ENCODE measurements at regions not wholly inside any gene's neighbourhood (a gene's known extent, or its start where the extent isn't known, plus 50 kb on each side); places are given as distances from the start of the nearest gene placed in this dataset.
"Not testable (repeated sequence)": the region's sequence is repeated elsewhere in the genome, so short reads cannot be mapped to it uniquely, and the experiment has no call there.

DNA sequence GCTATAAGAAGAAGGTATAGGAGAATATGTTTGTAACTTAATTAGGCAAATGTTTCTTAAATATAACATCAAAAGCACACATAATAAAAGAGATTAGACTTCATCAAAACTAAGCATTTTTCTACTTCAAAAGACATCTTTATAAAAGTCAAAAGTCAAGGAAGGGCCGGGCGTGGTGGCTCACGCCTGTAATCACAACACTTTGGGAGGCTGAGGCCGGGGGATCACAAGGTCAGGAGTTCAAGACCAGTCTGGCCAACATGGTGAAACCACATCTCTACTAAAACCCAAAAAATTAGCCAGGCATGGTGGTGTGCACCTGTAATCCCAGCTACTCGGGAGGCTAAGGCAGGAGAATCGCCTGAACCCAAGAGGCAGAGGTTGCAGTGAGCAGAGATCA, 951.0 kb upstream of the C9orf72 start:
- not testable (repeated sequence) for DNase-seq

DNA sequence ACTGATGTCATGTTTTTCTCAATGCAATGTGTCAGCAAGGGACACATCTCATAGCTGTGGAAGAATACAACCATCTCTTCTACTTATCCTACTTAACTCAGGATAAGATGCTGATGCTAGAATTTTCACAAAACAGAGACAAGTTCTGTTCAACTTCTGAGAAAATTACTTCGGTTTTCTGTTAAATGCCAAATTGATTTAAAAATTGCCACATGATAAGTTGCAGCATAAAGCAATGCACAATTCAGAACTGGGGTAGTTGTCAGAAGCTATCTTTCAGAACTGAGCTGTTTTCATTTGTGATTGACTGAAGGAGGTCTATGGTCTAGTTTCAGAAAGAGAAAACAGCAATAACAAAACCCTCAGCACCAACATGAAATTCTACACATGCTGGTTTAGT, 954.8 kb upstream of the C9orf72 start:
- DNase-seq, result no peak

DNA sequence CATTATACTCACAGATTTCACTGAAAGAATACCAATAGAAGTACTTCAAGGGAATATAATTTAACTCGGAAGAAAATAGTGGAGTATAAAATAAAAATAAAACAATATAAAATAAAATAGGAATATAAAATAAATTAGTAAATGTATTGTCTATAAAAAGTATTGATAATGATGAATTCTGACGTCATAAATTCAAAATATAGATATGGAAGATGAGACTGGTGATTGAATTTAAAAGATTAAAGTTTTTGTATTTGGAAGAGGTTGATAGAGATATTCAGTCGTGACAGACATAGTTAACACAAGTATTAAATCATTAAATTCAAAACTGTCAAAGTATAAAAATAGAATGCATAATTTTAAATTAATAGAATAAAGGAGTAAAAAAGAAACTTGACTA, 964.9 kb upstream of the C9orf72 start:
- no peak for DNase-seq

DNA sequence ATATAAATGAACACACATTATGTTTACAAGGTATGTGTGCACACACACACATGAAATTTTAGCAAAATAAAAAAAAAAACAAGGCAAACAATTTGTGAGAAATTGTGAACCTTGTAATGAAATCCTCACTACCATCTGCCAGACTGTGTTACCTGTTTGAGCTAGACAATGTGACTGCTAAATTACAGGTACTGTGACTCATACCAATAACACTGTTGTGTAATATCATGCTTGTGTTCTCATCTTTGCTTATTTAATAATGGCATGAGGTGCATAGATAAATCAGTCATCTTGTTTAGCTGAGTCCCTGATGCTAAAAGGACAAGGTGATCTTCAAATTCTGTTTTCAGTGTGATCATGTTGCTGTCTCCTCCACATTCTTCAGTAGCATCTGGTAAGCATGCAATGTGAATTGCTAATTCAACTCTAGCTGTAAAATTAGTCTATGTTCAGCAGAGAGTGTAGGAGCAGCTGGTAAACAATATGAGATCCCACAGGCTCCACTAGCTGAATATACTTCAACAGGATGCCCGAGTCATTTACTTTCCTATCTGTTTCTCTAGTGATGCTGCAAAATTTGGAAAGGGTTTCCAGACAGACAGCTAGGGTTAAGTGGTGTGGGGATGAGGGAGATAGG, 966.3 kb upstream of the C9orf72 start:
- DNase-seq, result no peak

DNA sequence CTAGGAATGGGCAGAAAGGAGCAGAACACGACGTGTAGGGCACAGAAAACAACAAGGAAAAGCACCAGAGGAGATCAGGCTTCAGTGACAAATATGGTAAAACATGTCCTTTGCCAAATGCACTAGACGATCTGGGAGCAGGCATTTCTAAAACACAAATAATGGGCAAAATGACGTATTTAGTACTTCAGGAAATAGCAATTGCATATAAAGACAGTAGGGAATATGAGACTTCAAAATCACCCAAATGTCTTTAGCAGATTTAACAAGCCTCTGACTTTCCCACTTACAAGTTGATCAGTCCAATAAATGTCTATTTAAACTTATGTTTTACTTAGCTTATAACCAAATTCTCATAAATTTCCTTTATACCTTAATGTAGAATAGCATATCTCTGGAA, 969.6 kb upstream of the C9orf72 start:
- no peak for DNase-seq

DNA sequence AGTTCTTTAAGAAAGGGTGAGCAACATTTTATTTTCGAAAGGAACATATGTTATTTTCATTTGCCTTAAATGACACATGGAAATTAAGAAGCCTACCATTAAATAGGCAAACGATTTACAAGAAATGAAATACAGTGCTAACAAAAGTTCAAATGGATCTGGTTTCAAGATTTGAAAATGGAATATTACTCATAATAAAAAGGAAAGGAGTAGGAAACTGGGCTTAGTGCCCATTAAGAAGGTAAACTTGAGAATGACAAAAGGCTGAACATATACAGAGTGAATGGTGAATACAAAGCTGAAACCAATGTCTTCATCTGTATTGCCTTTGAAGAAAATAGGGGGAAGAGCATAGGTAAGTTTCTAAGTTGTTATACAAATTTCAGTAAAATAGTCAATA, 974.2 kb upstream of the C9orf72 start:
- DNase-seq, result no peak

DNA sequence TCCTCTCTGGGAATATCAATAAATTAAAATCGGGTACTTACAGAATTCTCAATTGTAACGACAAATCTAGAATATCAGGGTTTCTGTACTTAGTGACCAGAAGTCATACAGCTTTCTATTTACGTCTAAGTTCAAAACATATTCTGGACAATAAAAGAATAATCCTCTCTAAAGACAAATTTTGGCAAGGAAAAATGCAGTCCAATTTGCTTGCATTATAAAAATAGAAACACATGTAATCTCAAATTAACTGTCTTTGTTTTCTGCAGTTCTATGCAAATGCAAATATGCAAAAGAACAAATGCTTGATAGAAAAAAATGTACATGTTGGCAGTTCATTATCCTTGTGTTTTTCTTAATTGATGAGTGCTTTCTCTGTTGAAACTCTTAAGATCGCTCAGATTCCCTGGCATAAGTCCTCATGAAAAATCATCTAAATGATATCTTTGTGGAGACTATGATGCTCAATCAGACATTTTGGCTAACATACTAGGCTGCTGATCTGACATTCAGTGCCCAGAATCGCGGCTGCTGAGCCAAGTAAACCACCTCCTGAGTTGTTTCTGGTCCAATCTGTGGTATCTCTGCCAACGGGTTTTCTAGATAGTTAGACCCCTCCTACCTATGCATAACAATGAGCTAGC, 990.1 kb upstream of the C9orf72 start:
- no peak for DNase-seq

DNA sequence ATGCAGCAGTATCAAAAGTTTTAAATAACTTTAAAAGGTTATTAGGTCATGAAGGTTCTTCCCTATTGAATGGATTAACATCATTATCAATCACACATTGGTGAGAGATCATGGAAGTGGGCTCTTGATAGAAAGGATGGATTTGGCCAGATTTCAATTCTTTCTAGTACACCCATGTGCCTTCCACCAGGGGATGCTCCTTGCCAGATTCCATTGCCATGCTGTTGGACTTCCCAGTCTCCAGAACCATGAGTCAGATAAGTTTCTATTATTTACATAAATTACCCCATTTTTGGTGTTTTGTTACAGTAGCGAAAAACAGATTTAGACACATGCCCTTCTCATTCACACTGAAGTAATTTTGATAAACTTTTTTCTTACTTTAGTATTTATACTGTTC, 1010.6 kb upstream of the C9orf72 start:
- no peak for DNase-seq

DNA sequence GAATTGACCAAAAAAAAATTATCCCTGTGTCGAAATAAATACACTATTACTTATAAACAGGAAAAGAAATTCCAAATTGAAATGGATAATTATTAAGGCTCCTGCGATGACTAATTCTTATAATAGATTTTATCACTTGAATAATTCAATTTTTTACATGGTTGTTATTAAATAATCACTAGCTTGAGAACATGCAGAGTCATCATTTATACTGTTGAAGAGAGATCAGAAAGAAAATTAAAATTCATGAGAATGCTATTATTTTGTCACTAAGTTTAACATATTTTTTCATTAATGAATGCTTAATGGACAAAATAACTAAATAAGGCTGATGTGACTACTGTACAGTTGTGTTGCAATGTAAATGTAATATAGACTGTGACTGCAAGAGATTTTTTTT, 1011.3 kb upstream of the C9orf72 start:
- DNase-seq, result no peak

DNA sequence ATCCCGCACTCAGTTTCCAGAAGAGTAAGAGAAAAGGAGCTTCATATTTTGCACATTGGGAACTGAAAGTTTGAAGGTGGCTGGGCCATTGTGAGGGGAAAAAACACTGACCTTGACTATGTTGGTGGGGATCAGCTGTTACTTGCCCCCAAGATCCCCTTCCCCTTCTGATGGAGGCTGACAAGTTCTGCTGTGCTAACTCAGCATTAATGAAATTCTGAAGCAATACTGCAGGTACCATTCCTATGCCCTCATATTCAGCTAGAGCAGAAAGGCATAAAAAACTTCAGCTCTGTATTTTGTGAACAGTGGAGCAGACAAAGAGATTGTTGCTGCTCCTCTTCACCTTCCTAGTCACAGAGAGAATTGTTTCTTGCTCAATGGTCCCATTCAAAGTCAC, 1013.8 kb upstream of the C9orf72 start:
- DNase-seq, result no peak

DNA sequence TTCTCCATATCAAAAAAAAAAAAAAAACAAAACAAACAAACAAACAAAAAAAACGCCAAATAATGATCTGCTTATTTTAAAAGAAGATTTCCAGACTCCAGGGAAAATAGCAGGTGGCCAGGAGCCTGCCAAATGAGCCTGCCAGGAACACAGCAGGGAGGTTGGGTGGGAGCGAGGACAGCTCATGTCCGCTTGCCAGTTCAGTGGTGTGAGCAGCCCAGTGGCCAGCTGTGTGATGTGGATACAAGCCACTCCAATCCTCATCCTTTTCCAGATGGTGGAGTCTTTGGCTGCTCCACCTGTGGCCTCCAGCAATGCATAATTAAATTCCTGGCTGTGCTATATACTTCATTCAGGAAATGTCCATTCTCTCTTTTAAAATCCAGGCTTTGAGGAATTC, 1025.1 kb upstream of the C9orf72 start:
- DNase-seq, result no peak

DNA sequence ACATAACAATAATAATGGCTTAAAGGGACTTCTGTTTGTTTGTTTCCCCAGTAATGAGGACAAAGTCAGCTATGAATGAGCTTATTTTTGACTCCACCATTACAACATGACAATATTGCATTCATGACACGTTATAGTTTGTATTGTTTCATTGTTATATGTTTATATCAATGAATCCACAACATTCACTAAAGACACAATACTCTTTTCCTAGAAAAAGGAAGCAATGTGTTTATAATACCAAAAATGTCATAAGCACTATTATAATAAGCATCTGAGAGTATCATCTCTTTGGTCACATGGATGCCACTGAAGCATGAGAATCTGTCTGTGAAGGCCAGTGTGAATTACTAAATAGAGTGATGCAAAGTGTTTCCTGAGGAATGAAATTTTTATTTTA, 1026.9 kb upstream of the C9orf72 start:
- DNase-seq, result no peak

DNA sequence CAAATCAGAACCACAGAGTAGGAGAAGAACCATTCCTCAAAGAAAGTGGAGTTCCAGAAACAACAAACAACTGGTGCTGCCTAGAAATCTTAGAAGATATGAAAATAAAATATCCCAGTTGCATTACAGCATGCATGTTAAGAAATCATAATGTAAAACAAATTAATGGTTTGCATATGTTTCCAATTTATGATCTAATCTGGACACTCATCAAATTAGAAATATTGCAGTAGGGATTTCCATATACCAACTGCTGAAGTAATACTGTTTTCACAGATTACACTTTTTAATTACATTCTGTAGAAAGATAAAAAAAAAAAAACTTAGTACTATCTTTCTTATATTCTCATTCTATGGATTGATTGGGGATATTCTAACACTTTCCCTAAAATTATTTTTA, 1034.6 kb upstream of the C9orf72 start:
- DNase-seq, result no peak

DNA sequence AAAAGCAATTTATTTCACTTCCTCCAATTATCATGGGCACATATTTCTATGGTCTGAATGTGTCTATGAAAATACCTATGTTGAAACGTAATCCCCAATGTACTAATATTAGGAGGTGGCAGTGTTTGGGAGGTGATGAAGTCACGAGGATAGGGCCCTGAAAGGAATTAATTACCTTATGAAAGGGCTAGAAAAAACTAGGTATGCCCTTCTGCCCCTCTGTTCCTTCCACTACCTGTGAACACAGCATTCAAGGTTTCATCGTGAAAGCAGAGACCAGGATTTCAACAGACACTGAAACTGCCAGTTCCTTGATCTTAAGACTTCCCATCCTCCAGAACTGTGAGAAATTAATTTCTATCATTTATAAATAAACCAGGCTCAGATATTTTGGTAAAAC, 1037.1 kb upstream of the C9orf72 start:
- DNase-seq, result no peak

DNA sequence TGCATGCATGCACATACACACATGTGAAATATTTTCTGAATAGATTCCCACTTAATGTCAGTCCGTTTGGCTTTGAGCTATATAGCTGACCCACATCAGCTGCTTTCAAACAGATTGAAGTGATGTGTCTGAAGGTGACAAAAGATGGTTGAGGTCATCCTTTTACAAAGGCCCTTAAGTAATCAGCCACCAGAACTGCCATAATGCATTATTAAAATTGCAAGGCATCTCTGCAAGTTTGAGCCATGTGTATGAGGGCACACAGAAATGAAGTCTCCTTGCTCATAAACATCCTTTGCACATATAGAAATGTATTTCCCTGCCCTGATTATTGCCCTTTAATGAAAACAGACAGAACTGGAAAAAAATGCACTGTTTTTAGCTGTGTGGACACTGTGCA, 1043.0 kb upstream of the C9orf72 start:
- DNase-seq, result no peak

DNA sequence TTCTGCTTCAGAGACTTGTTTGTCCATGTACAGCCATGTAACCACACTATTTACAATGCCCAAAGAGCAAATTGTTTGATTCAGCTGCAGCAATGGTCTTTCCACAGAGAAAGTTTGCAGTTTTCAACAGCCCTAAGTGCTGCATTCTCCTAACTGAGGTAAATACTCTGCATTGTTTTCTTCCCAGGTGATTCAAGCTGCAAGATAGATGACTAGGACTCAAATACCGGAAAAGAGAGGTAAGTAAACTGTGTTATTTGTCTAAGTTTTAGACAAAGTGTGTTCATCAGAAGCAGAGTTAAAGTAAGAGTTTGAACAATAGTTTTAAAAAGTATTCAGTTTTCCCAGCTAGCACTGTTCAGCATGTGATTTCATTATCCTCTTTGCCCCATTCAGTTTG, 1046.7 kb upstream of the C9orf72 start:
- DNase-seq, result no peak

DNA sequence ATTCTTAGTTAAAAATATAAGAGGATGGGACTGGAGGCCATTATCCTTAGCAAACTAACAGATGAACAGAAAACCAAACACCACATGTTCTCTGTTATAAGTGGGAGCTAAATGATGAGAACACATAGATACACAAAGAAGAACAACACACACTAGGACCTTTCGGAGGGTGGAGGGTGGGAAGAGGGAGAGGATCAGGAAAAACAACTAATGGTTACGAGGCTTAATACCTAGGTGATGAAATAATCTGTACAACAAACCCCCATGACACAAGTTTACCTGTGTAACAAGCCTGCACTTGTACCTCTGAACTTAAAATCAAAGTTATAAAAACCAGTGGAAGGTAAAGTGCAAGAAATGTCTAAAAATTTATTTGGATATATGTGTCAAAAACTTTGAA, 1047.4 kb upstream of the C9orf72 start:
- DNase-seq, result no peak

DNA sequence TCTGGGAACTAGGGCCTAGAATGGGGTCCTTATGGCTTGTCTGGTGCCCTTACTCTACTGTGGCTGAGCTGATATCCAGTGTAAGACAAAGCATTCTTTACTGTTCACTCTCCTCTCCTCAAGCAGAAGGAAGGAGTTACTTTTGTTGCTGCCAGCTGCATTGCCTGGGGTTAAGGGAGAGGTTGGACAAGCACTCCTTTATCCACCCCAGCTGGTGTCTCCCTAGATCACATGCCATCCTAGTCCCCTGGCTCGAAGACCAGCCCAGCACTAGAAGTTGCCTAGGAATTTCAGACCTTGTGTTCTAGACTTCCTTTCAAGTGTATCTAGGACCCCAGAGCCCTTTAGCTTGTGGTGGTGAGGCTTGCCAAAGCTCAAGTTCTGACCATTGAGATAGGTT, 1051.5 kb upstream of the C9orf72 start:
- no peak for DNase-seq

DNA sequence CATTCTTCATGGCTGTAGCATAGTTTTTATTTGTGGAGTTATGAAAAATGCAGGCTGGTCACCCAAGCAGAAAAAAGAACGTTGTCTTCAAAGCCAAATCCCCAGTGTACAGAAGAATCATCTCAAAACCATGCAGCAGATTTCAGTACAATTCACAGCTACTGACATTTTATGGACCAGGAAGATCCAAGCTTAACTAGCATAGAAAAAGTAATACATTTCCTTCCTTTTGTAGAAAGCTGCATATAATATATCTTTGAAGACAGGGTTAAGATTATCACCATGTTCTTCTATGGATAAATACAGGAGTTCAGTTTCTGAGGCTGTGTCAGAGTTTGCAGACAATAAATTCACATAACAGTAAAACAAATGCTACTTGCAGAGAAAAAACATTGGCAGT, 1054.8 kb upstream of the C9orf72 start:
- no peak for DNase-seq

DNA sequence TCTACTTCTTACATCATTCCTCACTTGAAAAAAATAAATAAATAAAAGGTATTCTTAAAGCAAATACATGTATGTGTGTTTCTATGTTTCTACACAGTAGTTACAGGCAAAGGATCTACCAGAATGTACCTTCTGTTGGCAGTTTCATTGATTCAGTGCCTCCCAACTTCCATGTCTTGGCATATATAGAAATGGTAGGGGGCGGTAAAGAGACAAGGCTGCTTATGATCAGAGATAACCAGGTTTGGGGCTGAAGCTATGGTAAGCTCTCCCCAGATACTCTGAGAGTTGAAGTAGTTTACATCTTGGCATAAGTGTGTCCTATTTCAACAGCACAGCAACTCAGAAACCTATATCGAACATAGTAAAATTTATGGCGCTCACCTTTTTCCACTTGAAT, 1075.4 kb upstream of the C9orf72 start:
- DNase-seq, result no peak

DNA sequence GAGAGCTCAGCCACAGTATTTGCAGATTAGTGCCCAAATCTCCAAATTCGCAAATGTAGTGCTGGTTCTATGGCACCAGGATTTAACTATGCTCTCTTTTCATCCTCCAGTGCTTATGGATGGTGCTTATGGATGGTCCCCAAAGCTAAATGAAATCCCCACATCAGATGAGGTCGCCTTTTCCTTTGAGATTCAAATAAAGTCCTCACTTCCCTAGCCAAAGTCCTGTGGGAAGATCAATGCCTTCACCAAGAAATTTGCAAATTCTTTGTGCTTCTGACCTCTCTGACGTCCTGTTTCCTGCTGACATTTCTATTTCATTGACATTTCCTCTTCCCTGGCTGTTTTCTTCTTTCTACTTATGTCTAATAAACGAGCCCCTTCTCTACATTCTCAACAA, 1077.0 kb upstream of the C9orf72 start:
- no peak for DNase-seq

DNA sequence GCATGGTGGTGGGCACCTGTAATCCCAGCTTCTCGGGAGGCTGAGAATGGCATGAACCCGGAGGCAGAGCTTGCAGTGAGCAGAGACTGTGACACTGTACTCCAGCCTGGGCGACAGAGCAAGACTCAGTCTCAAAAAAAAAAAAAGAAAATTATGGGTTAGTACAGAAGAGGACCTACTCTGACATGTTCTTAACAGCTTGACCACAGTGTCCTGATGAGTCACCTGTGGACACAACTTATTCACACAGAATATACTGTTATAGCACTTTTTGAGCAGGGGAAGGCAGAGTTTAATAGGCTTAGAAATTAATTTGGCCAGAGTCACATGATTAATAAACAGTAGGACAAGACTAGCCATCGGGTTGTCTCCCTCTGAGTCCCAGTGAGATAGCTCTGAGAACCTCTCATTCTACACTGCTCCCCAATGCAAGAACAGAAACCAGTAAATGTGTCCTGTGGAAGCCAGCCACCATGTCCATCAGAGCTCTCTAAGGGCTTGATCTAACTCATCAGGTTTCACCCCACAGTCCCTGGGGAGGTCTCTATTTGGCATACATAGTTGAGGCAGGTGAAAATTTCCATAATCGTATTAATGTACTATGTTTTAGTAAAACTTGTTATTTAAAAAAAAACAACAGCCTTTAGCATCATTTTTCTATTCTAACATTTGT, 1077.9 kb upstream of the C9orf72 start:
- no peak for DNase-seq

DNA sequence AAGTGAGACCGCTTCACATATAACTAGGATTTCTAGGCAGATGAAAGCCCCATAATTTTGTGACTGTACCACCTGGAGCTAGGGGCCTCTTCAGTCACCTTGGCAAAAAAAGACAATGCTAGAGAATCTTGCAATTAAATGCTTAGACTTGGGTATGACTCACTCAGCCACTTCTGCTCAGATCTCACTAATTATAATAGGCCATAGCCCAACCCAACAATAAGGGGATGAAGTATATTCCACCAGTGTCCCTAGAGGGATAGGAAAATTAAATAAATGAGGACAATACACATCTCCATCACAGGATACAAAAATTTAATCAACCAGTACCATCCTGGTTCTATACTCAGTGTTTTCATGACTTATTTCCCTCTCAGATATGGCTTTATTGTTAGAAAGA, 1079.9 kb upstream of the C9orf72 start:
- DNase-seq, result no peak

DNA sequence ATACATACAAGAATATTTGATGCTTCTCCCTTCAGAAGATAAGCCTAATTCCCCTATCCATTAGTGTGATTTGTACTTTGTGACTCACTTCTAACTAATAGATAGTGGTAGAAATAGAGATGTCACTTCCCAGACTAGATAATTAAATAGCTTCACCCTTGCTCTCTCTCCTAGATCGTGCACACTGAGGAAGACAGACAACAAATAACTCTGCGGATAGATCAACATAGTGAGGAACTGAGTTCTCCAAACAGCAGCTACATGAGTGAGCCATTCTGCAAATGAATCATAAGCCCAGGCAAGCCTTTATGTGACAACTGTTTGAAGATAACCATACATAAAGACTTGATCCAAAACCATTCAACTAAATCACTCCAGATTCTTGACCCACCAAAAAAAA, 1083.4 kb upstream of the C9orf72 start:
- no peak for DNase-seq

DNA sequence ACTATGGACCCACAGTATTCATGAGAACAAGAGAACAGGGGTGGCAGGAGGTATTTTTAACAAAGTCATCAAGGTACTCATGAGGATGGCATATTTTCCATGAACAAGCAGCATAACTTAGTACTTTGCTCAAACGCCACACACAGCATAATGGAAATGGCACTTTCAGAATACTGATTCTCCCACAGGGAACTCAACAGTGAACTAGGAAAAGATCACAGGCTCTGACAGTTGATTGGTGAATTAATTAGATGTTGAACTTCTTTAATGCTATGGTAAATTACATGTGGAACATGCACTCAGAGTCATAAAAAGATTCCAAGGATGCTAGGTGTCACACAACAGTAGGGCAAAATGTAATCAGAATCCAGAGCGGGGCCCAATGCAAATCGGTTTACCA, 1088.6 kb upstream of the C9orf72 start:
- DNase-seq, result no peak
